Activated B cell treated with CpG ODN at 0.5 μM for 24 hours (primary cell): ENCODE measurements at regions not wholly inside any gene's neighbourhood (a gene's known extent, or its start where the extent isn't known, plus 50 kb on each side); places are given as distances from the start of the nearest gene placed in this dataset.

Experiments used
- ATAC-seq: fragments of 200-7000 bp; cut with Tn5 transposase; one replicate; pipeline ENCODE4 v1.10.0; 2021; ENCODE audit warnings: low read depth, mild to moderate bottlenecking, moderate library complexity
- CTCF ChIA-PET: fragments of 350-600 bp; sonication (Branson Sonifier 250); formaldehyde crosslinking; loops from one replicate; lab custom pipeline; 2021; ENCODE audit warnings: antibody characterized with exemption; lab: Charles Lee
- POLR2A ChIA-PET: fragments of 350-600 bp; sonication (Branson Sonifier 250); formaldehyde crosslinking; loops from one replicate; lab custom pipeline; 2021; ENCODE audit warnings: antibody characterized with exemption; lab: Charles Lee
- DNase-seq: peaks from one replicate; pipeline ENCODE4 v3.0.0; 2022
- H3K27ac Mint-ChIP-seq: one replicate; pipeline ENCODE4 v1.8.0; 2020; ENCODE audit warnings: mixed read lengths
- H3K27me3 Mint-ChIP-seq: one replicate; pipeline ENCODE4 v1.8.0; 2021; ENCODE audit warnings: mixed read lengths
- H3K36me3 Mint-ChIP-seq: one replicate; pipeline ENCODE4 v1.8.0; 2021; ENCODE audit warnings: low read depth, mixed read lengths
- H3K4me1 Mint-ChIP-seq: one replicate; pipeline ENCODE4 v1.8.0; 2021; ENCODE audit warnings: mixed read lengths
- H3K4me3 Mint-ChIP-seq: one replicate; pipeline ENCODE4 v1.8.0; 2020; ENCODE audit warnings: mild to moderate bottlenecking, mixed read lengths
- H3K9me3 Mint-ChIP-seq: one replicate; pipeline ENCODE4 v1.8.0; 2020; ENCODE audit warnings: mixed read lengths
- intact Hi-C: fragments of 100-400 bp; cut with micrococcal nuclease; formaldehyde crosslinking; loops from one replicate; pipeline ENCODE4 v1.15.1; 2024
- TF ChIP-seq, protein P1 (sequence below): fragments of 200-600 bp; IDR thresholded peaks from one replicate; pipeline ENCODE4 v1.8.0; 2022; ENCODE audit warnings: antibody characterized with exemption, mild to moderate bottlenecking

DNA sequence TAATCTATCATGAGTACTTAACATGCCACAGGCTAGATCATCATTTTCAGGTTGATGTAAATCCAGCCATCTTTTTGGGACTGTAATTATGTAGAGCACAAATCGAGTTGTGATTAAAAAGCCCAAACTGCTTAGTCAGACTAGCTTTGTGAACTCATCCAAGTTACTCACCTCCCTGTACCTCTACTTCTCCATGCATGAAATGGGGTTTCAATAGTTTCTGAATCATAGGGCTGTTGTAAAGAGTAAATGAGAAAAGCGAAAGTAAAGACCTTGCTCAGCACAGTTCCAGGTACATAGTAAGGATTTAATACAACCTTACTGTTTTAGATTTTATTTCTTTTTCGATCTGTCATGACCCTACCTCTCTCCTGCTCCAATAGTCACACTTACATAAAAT is 85.6 kb upstream of the GAP43 start:
- no peak for DNase-seq
- no peak for ATAC-seq
- no peak overlapping the region for H3K27ac Mint-ChIP-seq
- CTCF ChIA-PET: no interaction called here
- no peaks in the 10 kb centered on the region for H3K36me3 Mint-ChIP-seq
- POLR2A ChIA-PET: no interaction called here
- intact Hi-C loops: no loop called here
- no peak overlapping the region for H3K4me3 Mint-ChIP-seq
- peaks cover 10% of the 10 kb centered on the region for H3K27me3 Mint-ChIP-seq
- H3K9me3 Mint-ChIP-seq: no peaks in the 10 kb centered on the region
- H3K4me1 Mint-ChIP-seq: no peaks in the 10 kb centered on the region
- TF ChIP-seq, protein P1, sequence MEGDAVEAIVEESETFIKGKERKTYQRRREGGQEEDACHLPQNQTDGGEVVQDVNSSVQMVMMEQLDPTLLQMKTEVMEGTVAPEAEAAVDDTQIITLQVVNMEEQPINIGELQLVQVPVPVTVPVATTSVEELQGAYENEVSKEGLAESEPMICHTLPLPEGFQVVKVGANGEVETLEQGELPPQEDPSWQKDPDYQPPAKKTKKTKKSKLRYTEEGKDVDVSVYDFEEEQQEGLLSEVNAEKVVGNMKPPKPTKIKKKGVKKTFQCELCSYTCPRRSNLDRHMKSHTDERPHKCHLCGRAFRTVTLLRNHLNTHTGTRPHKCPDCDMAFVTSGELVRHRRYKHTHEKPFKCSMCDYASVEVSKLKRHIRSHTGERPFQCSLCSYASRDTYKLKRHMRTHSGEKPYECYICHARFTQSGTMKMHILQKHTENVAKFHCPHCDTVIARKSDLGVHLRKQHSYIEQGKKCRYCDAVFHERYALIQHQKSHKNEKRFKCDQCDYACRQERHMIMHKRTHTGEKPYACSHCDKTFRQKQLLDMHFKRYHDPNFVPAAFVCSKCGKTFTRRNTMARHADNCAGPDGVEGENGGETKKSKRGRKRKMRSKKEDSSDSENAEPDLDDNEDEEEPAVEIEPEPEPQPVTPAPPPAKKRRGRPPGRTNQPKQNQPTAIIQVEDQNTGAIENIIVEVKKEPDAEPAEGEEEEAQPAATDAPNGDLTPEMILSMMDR: no peak

DNA sequence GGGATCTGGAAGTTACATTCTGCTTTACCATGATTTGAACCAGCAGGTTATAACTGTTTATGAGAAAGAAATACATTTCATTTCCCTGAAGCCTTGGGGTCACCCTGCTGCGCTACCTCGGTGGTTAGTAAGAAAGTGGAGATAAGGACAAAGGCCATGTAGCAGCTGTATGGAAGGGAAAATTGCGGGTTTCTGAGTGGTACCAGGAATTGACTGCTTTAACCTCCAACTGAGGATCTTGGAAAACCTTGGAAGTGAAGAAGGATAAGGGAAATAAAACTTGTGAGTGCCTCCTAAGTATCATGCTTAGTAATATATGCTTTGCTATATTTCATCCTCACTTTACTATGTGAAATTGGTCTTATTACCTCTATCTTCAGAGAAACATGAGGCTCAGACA is 76.1 kb upstream of the GAP43 start:
- H3K4me1 Mint-ChIP-seq: no peaks in the 10 kb centered on the region
- DNase-seq (no peak), ATAC-seq (no peak)
- no peaks in the 10 kb centered on the region for H3K36me3 Mint-ChIP-seq
- no peak overlapping the region for H3K4me3 Mint-ChIP-seq
- intact Hi-C loops: no loop called here
- POLR2A ChIA-PET: no interaction called here
- TF ChIP-seq, protein P1: no peak
- H3K27ac Mint-ChIP-seq: no peak overlapping the region
- H3K9me3 Mint-ChIP-seq: no peaks in the 10 kb centered on the region
- CTCF ChIA-PET: no interaction called here
- peaks cover 5% of the 10 kb centered on the region for H3K27me3 Mint-ChIP-seq

GRCh38 chr3:115548611-115549010 is 74.7 kb upstream of the GAP43 start:
- H3K27me3 Mint-ChIP-seq: peaks cover 8% of the 10 kb centered on the region
- no peak overlapping the region for H3K27ac Mint-ChIP-seq
- TF ChIP-seq, protein P1: no peak
- DNase-seq (no peak), ATAC-seq (no peak)
- no peaks in the 10 kb centered on the region for H3K4me1 Mint-ChIP-seq
- ChIA-PET CTCF (no interaction called here), POLR2A (no interaction called here)
- no peak overlapping the region for H3K4me3 Mint-ChIP-seq
- no peaks in the 10 kb centered on the region for H3K9me3 Mint-ChIP-seq
- intact Hi-C loops: no loop called here
- H3K36me3 Mint-ChIP-seq: no peaks in the 10 kb centered on the region

GRCh38 chr3:115549071-115549470 is 74.2 kb upstream of the GAP43 start:
- TF ChIP-seq, protein P1: no peak
- H3K27me3 Mint-ChIP-seq: peaks cover 9% of the 10 kb centered on the region
- CTCF ChIA-PET: no interaction called here
- DNase-seq: no peak
- no peak overlapping the region for H3K4me3 Mint-ChIP-seq
- no peak for ATAC-seq
- no peaks in the 10 kb centered on the region for H3K4me1 Mint-ChIP-seq
- POLR2A ChIA-PET: no interaction called here
- no peaks in the 10 kb centered on the region for H3K9me3 Mint-ChIP-seq
- intact Hi-C loops: no loop called here
- no peak overlapping the region for H3K27ac Mint-ChIP-seq
- no peaks in the 10 kb centered on the region for H3K36me3 Mint-ChIP-seq

DNA sequence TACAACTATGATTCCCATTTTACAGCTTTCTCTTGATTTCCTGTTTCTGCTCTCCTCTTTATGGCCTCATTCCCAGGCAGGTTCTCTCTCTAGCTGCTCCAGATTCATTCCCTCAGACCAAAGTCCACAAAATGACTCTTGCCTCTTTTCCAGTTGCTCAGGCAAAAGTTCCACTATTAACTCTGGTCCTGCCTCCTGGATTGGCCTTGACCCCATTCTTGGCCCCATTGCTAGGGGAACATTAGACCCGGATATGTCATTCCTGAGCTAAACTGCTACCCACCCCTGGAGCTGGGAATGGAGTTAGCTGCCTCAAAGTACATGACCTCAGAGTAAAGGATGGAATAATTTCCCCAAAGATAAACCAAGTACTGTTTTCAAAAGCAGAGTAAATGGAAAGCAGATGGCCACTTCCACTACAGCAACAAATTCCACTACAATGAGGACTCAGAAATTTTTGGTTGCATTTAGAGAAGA is 73.0 kb upstream of the GAP43 start:
- Mint-ChIP-seq H3K27ac (no peak overlapping the region), H3K4me3 (no peak overlapping the region), H3K4me1 (no peaks in the 10 kb centered on the region), H3K36me3 (no peaks in the 10 kb centered on the region), H3K27me3 (peaks cover 12% of the 10 kb centered on the region), H3K9me3 (no peaks in the 10 kb centered on the region)
- ChIA-PET POLR2A (no interaction called here), CTCF (no interaction called here)
- TF ChIP-seq, protein P1: no peak
- DNase-seq (no peak), ATAC-seq (no peak)
- intact Hi-C loops: no loop called here
